ENCODE measurements at regions not wholly inside any gene's neighbourhood (a gene's known extent, or its start where the extent isn't known, plus 50 kb on each side); places are given as distances from the start of the nearest gene placed in this dataset.
"Not testable (repeated sequence)": the region's sequence is repeated elsewhere in the genome, so short reads cannot be mapped to it uniquely, and the experiment has no call there.

DNA sequence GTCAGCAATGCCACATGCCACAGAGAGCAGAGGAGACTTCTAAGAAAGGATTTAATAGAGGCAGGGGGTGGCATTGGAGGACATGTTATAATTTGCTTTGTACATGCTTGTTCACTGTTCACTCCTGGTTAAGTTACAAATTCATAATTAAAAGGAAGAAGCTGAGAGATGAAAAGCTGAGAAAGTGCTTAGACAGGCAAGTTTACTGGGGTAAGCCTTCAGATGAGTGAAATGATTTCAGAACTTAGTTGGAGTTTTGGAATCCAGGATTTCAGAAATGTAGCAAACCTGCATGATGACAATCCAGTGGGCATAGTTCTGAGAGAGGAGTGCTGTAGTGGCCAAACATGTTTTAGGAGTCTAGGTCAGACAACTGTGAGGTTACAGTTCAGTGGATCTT, 67.3 kb upstream of the FBXO33 start:
- no peak for DNase-seq

DNA sequence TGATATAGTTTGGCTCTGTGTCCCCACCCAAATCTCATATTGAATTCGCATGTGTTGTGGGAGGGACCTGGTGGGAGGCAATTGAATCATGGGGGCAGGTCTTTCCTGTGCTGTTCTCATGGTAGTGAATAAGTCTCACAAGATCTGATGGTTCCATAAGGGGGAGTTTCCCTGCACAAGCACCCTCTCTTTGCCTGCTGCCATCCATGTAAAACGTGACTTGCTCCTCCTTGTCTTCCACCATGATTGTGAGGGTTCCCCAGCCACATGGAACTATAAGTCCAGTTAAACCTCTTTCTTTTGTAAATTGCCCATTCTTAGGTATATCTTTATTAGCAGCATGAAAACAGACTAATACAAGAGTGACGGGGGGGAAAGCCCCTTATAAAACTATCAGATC, 65.4 kb upstream of the FBXO33 start:
- not testable (repeated sequence) for DNase-seq

DNA sequence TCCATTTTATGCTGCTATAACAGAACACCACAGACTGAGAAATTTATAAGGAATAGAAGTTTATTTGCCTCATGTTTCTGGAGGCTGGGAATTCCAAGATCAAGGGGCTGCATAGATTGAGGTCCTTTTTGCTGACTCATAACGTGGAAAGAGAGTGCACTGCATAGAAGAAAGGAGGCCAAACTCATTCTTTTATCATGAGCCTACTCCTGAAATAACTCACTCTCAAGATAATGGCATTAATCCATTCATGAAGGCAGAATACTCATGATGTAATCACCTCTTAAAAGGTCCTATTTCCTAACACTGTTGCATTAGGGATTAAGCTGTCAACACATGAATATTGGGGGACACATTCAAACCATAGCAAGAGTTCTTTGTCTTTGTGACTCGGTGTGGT, 60.0 kb upstream of the FBXO33 start:
- no peak for DNase-seq

DNA sequence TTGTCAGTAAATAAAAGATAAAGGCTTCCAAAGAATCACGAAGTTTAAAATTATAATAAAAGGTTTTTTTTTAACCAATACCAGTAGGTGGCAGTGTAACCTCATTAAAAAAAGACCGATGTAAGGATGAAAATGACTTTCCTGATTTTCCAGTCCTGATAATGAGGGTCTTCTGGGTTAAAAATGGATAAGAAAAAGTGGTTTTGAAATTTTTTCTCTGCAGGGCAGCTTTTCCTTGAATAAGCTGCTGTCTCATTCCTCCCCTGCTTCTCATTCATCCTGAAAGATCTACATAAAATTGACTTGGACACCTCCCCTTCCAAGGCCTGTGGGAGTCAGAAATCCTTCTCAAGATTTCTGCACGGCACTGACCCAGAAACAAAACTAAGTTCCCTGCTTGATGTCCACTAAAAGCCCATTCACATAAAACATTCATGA, 58.9 kb upstream of the FBXO33 start:
- peak in 1 of 2 donors; percentile 4 for DNase-seq

DNA sequence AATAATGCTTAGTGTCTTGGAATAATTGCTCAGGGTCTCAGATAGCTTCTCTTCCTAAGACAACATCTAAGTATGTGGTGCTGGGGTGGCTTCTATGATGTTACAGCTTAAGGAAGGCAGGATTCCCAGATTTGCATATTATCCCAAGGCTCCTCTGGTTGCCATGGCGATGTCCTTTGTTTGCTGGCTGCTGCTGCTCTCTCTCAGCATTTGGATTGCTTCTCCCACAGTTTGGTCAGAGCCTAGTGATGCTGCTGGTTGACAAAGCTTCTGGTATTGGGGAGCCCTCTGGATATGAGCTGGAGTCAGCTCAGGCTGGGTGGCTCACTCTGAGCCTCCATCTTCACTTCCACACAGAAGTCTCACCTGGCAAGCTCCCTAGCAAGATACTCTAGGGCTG, 56.4 kb upstream of the FBXO33 start:
- no peak for DNase-seq

DNA sequence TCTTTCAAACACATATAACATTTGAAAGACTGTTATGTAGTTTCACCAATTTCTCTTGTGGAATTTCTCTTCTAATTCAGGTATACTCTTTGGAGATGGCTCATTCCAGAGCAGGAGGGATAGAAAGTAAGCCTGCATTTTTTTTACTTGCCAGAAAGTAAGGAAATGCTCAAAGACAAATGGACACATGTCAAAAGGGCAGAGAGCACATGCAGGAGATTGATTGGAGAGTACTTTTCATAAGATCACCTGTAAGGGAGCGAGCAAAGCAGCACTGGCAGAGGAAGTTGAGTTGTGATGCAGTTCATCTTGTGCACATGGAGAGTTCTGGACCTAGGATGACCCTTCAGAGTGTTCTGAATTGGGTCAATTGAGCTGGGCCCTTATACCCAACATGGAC, 51.4 kb upstream of the FBXO33 start:
- DNase-seq = no peak
